Fibroblast of pulmonary artery (primary cell): ENCODE measurements at regions not wholly inside any gene's neighbourhood (a gene's known extent, or its start where the extent isn't known, plus 50 kb on each side); places are given as distances from the start of the nearest gene placed in this dataset.

ENCODE experiments used
- DNase-seq: peaks from one replicate; pipeline ENCODE4 v3.0.0-alpha.2; 2010; ENCODE audit warnings: low read depth
- H3K4me3 ChIP-seq: replicated peaks from 2 replicates; pipeline ENCODE4 v1.5.1; 2011; ENCODE audit warnings: low read depth, mild to moderate bottlenecking, control low read depth, low read length, moderate library complexity
- TF ChIP-seq, protein P1 (sequence below): IDR thresholded peaks from 2 replicates; pipeline ENCODE4 v1.5.1; 2011; ENCODE audit warnings: mild to moderate bottlenecking, control low read depth, low read length, inconsistent platforms; ENCODE audit errors: missing control alignments

DNA sequence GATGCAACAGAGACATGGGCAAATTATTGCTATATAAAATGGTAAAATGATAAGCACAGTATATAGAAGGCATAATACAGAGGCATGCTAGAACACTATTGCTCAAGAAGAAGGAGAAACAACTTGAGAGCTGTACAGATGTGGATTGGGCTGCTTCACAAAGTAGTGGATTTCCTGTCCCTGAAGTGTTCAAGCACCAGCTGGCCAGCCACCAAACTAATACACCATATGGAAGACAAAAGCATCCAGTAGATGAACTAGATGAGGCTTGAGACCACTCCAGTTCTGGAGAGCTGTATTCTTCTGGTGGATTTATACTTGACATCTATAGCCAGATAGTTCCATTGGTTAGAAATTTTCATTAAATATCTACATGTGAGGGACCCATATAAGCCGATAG, 134.1 kb upstream of the GNAO1 start:
- no peak overlapping the region for H3K4me3 ChIP-seq
- no peak for DNase-seq
- TF ChIP-seq, protein P1, sequence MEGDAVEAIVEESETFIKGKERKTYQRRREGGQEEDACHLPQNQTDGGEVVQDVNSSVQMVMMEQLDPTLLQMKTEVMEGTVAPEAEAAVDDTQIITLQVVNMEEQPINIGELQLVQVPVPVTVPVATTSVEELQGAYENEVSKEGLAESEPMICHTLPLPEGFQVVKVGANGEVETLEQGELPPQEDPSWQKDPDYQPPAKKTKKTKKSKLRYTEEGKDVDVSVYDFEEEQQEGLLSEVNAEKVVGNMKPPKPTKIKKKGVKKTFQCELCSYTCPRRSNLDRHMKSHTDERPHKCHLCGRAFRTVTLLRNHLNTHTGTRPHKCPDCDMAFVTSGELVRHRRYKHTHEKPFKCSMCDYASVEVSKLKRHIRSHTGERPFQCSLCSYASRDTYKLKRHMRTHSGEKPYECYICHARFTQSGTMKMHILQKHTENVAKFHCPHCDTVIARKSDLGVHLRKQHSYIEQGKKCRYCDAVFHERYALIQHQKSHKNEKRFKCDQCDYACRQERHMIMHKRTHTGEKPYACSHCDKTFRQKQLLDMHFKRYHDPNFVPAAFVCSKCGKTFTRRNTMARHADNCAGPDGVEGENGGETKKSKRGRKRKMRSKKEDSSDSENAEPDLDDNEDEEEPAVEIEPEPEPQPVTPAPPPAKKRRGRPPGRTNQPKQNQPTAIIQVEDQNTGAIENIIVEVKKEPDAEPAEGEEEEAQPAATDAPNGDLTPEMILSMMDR, result no peak

DNA sequence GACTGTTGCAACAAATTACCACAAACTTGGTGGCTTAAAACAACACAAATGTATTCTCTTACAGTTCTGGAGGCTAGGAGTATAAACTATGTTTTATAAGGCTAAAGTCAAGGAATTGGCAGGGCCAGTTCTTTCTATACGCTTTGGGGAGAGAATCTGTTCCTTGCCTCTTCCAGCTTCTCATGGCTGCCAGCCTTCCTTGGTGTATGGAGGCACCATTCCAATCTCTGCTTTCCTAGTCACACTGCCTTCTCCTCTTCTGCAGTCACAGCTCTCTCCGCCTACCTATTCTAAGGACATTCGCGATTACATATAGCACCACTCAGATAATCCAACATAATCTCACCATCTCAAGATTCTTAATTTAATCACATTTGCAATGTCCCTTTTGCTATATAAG, 140.4 kb upstream of the GNAO1 start:
- no peak overlapping the region for H3K4me3 ChIP-seq
- DNase-seq, result no peak
- TF ChIP-seq, protein P1, result no peak

DNA sequence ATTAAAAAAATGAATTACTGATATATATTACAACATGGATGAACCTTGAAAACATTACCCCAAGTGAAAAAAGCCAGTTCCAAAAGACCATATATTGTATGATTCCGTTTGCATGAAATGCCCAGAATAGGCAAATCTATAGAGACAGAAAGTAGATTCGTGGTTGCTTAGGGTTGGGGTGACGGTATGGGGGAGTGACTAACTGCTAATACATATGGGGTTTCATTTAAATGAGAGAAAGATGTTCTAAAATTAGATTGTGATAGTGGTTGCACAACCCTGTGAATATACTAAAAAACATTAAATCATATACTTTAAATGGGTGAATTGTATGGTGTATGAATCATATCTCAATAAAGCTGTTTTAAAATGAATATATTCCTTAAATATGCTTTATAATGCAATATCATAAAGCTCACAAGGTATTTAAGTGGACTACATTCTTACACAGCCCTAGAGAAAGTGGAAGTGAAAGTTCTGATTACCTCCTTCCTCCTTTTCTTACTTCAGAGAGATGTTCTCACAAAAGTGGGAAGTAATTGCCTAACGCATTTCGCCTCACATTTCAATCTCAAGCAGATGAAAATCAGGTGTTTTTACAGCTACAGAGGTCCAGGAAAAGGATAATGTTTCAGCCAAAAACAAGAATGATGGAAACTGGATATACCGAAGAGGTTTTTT, 142.7 kb upstream of the GNAO1 start:
- TF ChIP-seq, protein P1, result no peak
- no peak for DNase-seq
- H3K4me3 ChIP-seq, result no peak overlapping the region

DNA sequence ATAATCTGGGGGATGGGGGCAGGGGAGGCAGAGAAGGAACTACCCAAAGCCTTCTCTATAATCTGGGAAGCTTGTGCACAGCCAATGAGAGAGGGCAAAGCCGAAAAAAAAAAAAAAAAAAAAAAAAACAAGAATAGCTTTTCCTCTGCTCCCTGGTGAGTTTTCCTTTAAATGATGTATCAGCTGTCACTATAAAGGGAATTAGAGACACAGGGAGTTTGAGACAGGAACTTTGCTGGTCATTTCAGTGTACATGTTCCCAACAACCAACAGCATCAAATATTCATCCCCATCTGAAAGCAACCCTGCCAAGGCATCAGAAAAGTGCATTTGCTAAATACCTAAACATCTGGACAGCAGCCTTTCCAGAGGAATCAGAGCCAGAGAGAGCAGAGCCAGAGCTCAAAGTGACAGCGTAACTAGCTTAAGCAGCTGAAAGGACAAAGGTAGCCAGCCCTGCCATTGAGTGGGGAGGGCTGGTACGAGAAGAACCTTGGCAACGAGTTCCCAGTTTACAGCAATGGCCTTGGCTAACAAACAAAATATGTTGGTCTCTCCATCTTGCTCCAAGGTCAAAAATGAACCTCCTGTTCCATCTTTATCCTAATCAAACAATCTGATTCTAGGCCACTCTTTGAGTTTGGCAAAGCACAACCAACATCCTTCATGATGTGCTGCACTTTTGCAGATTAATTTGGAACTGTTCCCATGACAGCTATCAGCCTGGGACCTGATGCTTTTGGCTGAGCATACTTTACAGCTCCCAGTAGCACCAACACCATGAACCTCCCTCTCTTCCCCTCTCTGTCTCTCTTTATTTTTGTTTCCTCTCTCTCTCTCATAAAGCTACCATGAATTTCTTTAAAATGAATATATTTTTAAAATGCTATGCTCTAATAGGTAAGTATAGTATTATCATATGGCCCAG, 143.7 kb upstream of the GNAO1 start:
- no peak for DNase-seq
- H3K4me3 ChIP-seq, result no peak overlapping the region
- TF ChIP-seq, protein P1, result no peak

DNA sequence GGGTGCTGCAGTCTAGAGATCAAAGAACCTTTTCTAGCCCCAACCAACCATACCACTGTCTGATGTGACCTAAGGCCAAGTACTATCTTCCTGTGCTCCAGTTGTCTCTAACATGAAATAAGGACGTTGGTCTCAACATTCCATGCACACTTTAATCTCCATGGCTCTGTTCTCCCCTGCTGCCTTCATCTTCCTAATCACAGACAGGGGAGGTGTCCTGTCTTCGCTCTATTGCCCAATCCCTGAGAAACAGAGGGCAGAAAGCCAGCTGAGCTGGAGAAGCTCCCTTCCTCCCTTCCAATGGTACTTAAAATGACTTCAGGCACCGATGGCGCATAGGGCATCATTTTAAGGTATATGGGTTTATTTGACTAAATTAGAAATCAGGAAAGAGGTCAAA, 148.9 kb upstream of the GNAO1 start:
- no peak overlapping the region for H3K4me3 ChIP-seq
- DNase-seq, result no peak
- TF ChIP-seq, protein P1, result no peak

DNA sequence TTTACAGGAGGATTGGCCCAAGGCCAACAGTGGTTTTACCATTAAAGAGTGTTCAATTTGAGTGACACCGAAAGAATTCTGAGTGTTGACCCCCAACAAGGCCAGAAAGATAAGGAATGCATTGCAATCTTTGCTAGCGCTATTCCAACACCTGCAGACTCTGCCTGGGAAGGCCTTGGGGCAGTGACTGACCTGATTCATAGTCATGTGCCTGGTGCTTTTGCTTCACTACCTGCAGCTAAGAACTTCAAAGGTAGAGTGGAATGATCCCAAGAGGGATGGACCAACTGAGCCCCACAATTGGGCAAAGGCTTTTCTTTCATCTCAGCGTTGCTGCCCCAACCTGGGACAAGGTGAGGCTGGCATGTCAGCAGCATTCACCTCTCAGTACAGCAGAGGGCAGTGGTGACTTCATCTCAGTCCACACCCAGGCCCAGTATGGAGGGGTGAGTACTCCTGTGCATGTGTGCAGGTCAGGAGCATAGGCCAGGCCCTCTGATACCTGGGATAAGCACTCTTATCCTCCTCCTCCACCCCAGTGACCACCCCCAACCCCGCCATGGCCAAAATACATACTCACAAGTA, 149.6 kb upstream of the GNAO1 start:
- DNase-seq, result no peak
- H3K4me3 ChIP-seq, result no peak overlapping the region
- TF ChIP-seq, protein P1, result no peak
